Umbilical cord (tissue), 1 donor: ENCODE measurements at regions not wholly inside any gene's neighbourhood (a gene's known extent, or its start where the extent isn't known, plus 50 kb on each side); places are given as distances from the start of the nearest gene placed in this dataset.

Experiments used
- DNase-seq: peaks from one replicate; pipeline ENCODE4 v3.0.0-alpha.2; 2015; ENCODE audit warnings: low spot score

DNA sequence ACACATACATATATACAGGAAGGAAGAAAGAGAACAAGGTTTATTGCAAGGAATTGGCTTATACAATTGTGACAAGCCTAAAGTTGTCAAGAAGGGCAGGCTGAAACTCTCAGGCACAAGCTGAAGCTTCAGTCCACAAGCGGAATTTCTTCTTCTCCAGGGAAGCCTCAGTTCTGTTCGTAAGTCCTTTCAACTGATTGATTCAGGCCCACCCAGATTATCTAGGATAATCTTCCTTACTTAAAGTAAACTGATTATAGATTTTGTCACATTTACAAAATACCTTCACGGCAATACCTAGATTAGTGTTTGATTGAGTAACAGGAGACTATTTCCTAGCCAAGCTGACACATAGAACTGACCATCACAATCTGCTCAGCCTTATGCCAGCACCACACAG lies 81.5 kb upstream of the TMEM260 start:
- DNase-seq = no peak

DNA sequence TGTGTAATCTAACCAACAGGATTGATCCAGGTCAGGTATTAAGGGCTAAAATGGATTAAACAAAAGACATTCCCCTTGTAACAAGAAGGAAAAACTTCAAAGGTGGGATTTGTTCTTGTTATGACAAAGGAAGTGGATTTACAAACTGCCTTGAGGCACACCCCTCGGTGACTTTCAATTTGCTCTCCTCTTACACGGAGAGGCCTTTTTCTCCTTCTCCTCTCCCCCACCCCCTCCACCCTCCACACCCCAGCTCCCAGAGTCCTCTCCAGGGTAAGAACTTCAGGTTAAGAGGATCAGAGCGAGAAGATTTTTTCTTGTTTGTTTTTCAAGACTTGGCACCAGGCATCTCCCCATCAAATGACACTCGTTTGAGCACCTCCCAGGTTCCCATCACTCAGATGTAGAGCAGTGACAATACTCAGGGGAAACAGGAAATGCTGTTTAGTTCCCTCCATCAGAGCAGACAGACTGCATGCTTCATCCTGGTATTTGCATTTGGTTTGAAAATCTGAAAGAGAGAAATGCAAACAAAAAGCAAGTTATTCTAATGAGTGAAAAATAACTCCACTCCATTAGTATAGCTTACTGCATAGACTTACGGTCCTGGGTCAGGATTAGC lies 77.6 kb upstream of the TMEM260 start:
- DNase-seq = no peak

DNA sequence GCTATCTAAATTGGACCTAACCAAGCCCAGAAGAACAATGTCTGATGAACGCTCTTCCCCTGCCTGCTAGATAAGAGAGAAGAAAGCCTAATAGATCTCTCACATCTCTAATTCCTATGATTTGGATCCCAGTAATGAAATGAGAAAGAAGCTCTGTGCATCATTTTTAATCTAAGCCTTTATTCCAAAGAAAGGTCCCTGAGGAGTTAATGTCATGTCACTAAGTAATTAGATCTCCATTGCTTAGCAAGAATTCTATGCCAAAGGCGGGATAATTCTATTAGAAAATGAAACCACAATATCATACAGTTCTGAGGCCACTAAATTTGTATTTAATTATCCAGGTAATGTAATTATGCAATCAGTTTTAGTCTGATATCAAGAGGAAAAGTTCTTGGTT lies 74.2 kb upstream of the TMEM260 start:
- no peak for DNase-seq

DNA sequence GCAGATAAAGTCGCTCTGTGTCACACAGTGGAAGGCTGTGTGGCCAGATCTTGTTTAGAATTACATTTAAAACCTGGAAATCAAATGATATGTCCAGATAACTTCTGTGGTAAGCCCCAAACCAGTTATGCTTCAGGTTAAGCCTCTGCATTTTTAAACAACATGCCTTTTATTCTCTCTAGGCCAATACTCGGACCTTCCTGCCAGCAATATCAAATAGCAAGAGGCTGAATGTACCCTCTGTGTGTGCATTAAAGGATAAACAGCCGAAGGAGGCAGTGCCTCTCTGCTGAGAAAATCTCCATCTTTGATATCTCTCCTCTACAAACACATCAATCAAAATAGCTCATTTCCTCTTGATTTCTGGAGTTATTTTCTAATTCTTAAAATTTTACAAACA lies 67.1 kb upstream of the TMEM260 start:
- DNase-seq = no peak

DNA sequence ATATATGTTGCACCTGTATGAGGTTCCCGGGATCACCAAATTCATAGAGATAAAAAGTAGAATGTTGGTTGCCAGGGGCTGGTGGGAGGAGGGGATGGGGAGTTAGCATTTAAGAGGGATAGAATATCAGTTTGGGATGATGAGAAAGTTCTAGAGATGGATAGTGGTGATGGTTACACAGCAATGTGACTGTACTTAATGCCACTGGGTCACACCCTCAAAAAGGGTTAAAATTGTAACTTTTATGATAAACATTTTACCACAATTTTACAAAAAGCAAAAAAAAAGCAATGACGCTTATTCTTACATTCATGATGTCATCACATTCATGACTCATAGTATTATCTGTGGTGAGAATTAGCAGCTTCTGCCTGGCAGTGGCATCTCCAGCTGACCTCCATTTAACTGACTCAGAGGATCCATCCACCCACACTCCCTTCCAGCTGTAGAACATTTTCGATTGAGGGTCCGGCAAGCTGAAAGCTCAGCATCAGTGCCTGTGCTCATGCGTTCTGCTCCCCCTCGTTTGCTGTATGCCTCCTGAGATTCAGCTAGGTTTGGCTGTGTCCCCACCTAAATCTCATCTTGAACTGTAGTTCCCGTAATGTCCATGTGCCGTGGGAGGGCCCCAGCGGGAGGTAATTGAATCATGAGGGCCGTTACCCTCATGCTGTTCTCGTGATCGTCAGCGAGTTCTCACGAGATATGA lies 64.8 kb upstream of the TMEM260 start:
- no peak for DNase-seq

DNA sequence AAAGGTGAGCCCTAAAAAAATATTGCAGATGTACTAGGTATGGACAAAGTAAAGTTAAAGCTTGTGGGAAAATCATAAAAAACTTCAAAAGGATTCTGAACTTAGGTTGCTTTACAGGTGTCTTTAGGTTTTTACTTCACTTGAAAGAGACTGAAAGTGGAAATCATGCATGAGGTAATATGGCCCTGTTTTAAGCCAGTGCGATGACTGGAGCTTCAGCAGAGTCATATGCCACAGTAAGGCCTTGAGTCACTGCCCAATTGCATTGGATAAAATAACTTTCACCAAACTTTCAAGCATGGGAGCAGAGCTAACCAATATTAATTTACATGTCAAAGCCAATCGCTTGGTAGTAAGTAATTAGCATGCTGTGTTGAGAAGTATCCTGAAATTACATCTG lies 63.9 kb upstream of the TMEM260 start:
- DNase-seq = no peak

DNA sequence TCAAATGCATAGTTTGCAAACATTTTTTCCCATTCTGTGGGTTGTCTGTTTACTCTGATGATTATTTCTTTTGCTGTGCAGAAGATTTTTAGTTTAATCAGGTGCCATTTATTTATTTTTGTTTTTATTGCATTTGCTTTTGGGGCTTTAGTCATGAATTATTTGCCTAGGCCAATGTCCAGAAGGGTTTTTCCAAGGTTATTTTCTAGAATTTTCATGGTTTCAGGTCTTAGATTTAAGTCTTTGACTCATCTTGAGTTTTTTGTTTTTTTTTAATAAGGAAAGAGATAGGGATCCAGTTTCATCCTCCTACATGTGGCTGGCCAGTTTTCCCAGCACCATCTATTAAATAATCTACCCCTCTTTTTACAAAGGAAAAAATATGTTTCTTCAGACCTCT lies 57.2 kb upstream of the TMEM260 start:
- no peak for DNase-seq

DNA sequence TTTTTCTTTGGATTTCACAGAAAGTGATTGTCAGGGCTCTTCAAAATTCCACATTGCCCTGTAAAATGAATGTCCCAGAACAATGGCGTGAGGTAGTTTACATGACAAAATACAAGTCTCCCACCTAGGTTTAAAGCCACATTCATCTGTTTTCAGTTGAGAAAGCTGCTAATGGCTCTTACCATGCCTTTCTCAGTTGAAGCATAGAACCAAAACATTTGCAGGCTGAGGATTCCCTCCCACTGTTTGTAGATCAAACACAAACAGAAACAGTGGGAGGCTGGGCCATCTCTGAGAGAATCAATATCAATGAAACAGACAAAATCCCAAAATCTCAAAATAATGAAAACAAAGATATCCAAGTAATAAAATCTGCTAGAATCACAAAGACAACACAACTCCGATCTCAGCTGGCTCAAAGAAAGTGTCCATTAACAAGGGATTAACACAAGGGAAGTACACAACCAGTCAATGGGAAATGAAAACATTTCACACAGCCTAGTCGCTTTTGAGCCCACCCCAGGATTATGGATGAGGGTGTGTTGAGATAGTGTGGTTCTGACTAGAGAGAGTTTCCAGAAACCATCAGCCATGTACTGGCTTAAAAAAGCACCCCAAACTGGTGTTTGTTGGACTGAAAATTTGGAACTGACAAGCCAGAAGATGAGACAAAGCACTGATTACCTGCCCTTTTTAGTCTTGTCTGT lies 54.5 kb upstream of the TMEM260 start:
- DNase-seq = no peak

DNA sequence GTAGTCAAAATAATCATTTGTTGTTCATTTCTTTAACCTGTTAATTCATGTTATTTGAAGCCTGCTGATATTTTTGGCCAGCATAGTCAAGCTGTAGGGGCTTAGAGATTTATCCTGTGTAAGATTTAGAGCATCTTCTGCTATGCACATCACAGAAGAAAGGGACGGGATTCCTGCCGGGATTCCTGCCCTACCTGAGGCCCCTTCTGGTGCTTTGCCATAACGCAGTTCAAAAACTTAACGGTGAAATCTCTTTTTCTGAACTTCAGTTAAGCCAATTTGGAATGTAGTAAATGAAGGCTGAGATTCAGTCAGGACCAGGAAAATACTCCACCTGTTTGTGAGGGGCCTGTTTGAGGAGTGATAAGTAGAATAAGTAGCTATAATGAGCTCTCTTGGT lies 50.7 kb upstream of the TMEM260 start:
- no peak for DNase-seq
